Heart right ventricle (tissue), 16 donors: ENCODE measurements at regions not wholly inside any gene's neighbourhood (a gene's known extent, or its start where the extent isn't known, plus 50 kb on each side); places are given as distances from the start of the nearest gene placed in this dataset.
A peak's percentile ranks its signal among the peaks of the same experiment; 100 is the strongest.

ENCODE experiments used
- ATAC-seq, 8 donors: fragments of 200-7000 bp; cut with Tn5 transposase; one replicate each; pipeline ENCODE4 v1.9.1; 2020; ENCODE audit warnings: mild to moderate bottlenecking in 8 of 8, moderate library complexity in 8 of 8, moderate number of reproducible peaks in 1 of 8
- DNase-seq, 2 donors: peaks; one replicate each; pipeline ENCODE4 v3.0.0-alpha.2; 2020
- H3K27ac ChIP-seq, 10 donors: fragments of 200-600 bp; sonication (generic) in 2 of 10; one replicate each; pipeline versions ENCODE4 v1.5.0 to v1.8.0; 2020 to 2022; ENCODE audit warnings: mild to moderate bottlenecking in 3 of 10
- H3K27me3 ChIP-seq, 7 donors: fragments of 200-600 bp; one replicate each; pipeline ENCODE4 v1.8.0; 2021 to 2022; ENCODE audit warnings: mild to moderate bottlenecking in 2 of 7
- H3K36me3 ChIP-seq, 9 donors: fragments of 200-600 bp; sonication (generic) in 1 of 9; one replicate each; pipeline versions ENCODE4 v1.5.0 to v1.8.0; 2020 to 2022; ENCODE audit warnings: mild to moderate bottlenecking in 2 of 9
- H3K4me1 ChIP-seq, 9 donors: fragments of 200-600 bp; sonication (generic) in 1 of 9; one replicate each; pipeline versions ENCODE4 v1.5.0 to v1.8.0; 2020 to 2022; ENCODE audit warnings: mild to moderate bottlenecking in 4 of 9
- H3K4me3 ChIP-seq, 10 donors: fragments of 200-600 bp; sonication (generic) in 2 of 10; one replicate each; pipeline versions ENCODE4 v1.5.0 to v1.8.0; 2020 to 2022; ENCODE audit warnings: mild to moderate bottlenecking in 7 of 10, moderate library complexity in 2 of 10
- H3K9me3 ChIP-seq, 11 donors: fragments of 200-600 bp in 10 of 11; sonication (generic) in 2 of 11; one replicate each; pipeline versions ENCODE4 v1.5.0 to v1.8.0; 2013 to 2022; ENCODE audit warnings: mild to moderate bottlenecking in 2 of 11, control low read depth in 1 of 11, moderate library complexity in 1 of 11
- WGBS, 2 donors: extraction: QIAGEN DNeasy Blood & Tissue Kit; methylation state at CpG; one replicate each; pipeline ENCODE4 v1.1.7; 2013; ENCODE audit warnings: inconsistent platforms in 1 of 2; 5-methylcytosine and 5-hydroxymethylcytosine counted together
- intact Hi-C, 10 donors: fragments of 100-400 bp; cut with DNase I; formaldehyde crosslinking; loops; one replicate each; pipeline versions ENCODE4 v1.11.1 to v1.14.2; 2022
- TF ChIP-seq, protein P1 (sequence below), 9 donors: fragments of 200-600 bp; sonication (generic) in 2 of 9; IDR thresholded peaks; one replicate each; pipeline versions ENCODE4 v1.5.0 to v1.8.0; 2021 to 2022; ENCODE audit warnings: antibody characterized with exemption in 9 of 9, mild to moderate bottlenecking in 5 of 9, moderate library complexity in 1 of 9
- donor health status: Arrhythmogenic right ventricular cardiomyopathy.
- donor health status: ischemic (EF 13 %, LVEDD 7.1; RV severe dilation, severe dysfunction).
- donor health status: healthy with polysubstance abuse.
- donor health status: DM: no; HTN: yes; CAD: no.
- donor health status: DM: no; HTN: no; CAD: no.
- donor health status: ischemic (EF 25% LVEDD 6.9; RV normal size, moderate dysfunction).
- donor health status: ischemic (EF 25% LVEDD 5.7; RV mildly dilated, moderate dysfunction).
- donor health status: healthy.
- donor health status: DM: yes; HTN: yes; CAD: no.
- donor health status: Ischemic cardiomyopathy.
- donor health status: ischemic (EF 35%, LVEDD 5.7; RV mildly dilated, moderate dysfunction).
- donor health status: nonischemic (EF 11% LVEDD 7.7; RV severe dilation, severe dysfunction).
- donor health status: DM: yes; HTN: yes; CAD: no.
- donor health status: PGD.
- donor health status: ischemic (EF 29% LVEDD 5.4; RV normal size, mild dysfunction).
- donor health status: nonischemic (EF 23%, LVEDD 6.1; RV moderate dilation, normal function).

GRCh38 chr18:78240627-78241252 lies 738.9 kb upstream of the SALL3 start:
- intact Hi-C loops = no loop called here
- peak overlapping the region in 3 of 10 donors; percentile 54 to 69 (median 65) for H3K27ac ChIP-seq
- H3K4me1 ChIP-seq = peaks cover 0 to 7% (median 0%) of the 10 kb centered on the region in 9 donors
- ATAC-seq (peak in 1 of 8 donors; percentile 14), DNase-seq (no peak)
- 54 to 63% methylated on average over 16 of the region's 16 CpGs for WGBS, 2 donors
- TF ChIP-seq, protein P1, sequence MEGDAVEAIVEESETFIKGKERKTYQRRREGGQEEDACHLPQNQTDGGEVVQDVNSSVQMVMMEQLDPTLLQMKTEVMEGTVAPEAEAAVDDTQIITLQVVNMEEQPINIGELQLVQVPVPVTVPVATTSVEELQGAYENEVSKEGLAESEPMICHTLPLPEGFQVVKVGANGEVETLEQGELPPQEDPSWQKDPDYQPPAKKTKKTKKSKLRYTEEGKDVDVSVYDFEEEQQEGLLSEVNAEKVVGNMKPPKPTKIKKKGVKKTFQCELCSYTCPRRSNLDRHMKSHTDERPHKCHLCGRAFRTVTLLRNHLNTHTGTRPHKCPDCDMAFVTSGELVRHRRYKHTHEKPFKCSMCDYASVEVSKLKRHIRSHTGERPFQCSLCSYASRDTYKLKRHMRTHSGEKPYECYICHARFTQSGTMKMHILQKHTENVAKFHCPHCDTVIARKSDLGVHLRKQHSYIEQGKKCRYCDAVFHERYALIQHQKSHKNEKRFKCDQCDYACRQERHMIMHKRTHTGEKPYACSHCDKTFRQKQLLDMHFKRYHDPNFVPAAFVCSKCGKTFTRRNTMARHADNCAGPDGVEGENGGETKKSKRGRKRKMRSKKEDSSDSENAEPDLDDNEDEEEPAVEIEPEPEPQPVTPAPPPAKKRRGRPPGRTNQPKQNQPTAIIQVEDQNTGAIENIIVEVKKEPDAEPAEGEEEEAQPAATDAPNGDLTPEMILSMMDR (IDR thresholded peaks at IDR 0.05) = no peak
- H3K4me3 ChIP-seq = no peak overlapping the region
- H3K9me3 ChIP-seq = no peaks in the 10 kb centered on the region
- peaks cover 0 to 4% (median 0%) of the 10 kb centered on the region in 7 donors for H3K27me3 ChIP-seq
- H3K36me3 ChIP-seq = no peaks in the 10 kb centered on the region

DNA sequence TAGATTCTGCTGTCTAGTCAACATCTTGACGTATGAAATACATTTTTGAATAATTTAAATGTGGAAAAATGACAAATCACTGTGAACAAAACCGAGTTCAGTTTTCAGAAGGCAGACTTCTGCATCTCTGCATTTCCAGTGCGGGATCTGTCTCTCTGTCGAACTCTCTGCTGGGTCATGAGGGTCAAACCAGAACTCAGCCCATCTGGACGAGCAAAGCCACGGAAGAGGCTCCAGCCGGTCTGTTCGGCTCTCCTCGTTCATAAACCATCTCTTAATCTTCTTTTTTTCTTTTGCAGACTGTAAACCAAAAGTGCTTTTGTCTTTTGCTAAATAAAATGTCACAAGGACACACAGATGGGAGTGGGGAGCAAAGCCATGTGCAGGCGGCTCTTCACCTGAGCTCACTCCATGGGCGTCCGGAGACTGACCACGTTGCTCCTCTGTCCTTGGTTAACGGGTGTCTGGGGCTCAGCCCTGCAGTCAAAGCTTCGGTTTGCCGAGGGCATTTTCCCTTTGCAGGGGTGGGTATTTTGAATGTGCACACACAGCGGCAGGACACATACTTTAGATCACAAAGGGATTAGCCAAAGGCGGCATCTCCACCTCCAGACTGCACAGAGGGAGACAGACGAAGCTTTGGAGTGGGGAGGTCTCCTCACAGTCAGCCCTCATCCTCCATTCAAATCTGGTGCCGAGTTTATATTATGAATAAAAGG lies 737.9 kb upstream of the SALL3 start:
- Histone ChIP-seq H3K27ac (peak overlapping the region in 8 of 10 donors; percentile 29 to 69 (median 48)), H3K4me1 (peaks cover 0 to 7% (median 0%) of the 10 kb centered on the region in 9 donors), H3K36me3 (no peaks in the 10 kb centered on the region), H3K27me3 (peaks cover 0 to 10% (median 4%) of the 10 kb centered on the region in 7 donors), H3K9me3 (no peaks in the 10 kb centered on the region), H3K4me3 (peak overlapping the region in 2 of 10 donors; percentile 10 to 20)
- TF ChIP-seq, protein P1 (IDR thresholded peaks at IDR 0.05) = no peak
- ATAC-seq = peak in 6 of 8 donors; percentile 26 to 68 (median 42)
- intact Hi-C loops = no loop called here
- WGBS, 2 donors = 44 to 56% methylated on average over 20 of the region's 20 CpGs
- DNase-seq = no peak

- peak overlapping the region in 7 of 10 donors; percentile 31 to 69 (median 54) for H3K27ac ChIP-seq
- intact Hi-C loops = no loop called here
- TF ChIP-seq, protein P1 (IDR thresholded peaks at IDR 0.05) = no peak
- H3K4me3 ChIP-seq = peak overlapping the region in 2 of 10 donors; percentile 10 to 20
- ATAC-seq = peak in 7 of 8 donors; percentile 46 to 78 (median 66)
- peaks cover 0 to 10% (median 6%) of the 10 kb centered on the region in 7 donors for H3K27me3 ChIP-seq
- DNase-seq = peak in 1 of 2 donors; percentile 41
- no peaks in the 10 kb centered on the region for H3K36me3 ChIP-seq
- peaks cover 0 to 7% (median 0%) of the 10 kb centered on the region in 9 donors for H3K4me1 ChIP-seq
- WGBS, 2 donors = 46 to 62% methylated on average over 2 of the region's 2 CpGs
- H3K9me3 ChIP-seq = no peaks in the 10 kb centered on the region
Measured at GRCh38 chr18:78242254-78242643, 737.4 kb upstream of the SALL3 start.

DNA sequence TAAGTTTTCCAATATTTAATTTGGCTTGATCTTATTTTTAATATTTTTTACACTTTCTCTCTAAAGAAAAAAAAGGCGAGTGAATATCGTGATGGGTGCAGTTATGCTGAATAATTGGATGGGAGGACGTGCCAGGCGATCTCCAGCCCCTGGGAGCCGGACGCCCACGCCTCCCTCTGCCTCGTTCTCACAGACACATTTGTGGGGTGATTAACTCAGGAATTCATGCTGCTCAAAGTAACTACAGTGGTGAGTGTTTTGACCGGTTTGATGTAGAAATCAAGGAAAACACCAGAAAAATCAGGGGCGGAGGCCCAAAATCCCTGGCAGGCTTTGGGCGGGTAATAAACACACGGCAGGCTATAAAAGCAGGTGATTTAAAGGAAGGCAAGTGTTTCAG lies 736.8 kb upstream of the SALL3 start:
- Histone ChIP-seq H3K4me3 (no peak overlapping the region), H3K27me3 (peaks cover 0 to 12% (median 6%) of the 10 kb centered on the region in 7 donors), H3K9me3 (no peaks in the 10 kb centered on the region), H3K27ac (peak overlapping the region in 5 of 10 donors; percentile 22 to 65 (median 35)), H3K36me3 (no peaks in the 10 kb centered on the region), H3K4me1 (peaks cover 0 to 7% (median 0%) of the 10 kb centered on the region in 9 donors)
- 47 to 57% methylated on average over 12 of the region's 12 CpGs for WGBS, 2 donors
- ATAC-seq (peak in 7 of 8 donors; percentile 45 to 80 (median 61)), DNase-seq (peak in 1 of 2 donors; percentile 47)
- TF ChIP-seq, protein P1 (IDR thresholded peaks at IDR 0.05) = no peak
- intact Hi-C loops = no loop called here
